ENCODE measurements at regions not wholly inside any gene's neighbourhood (a gene's known extent, or its start where the extent isn't known, plus 50 kb on each side); places are given as distances from the start of the nearest gene placed in this dataset.

DNA sequence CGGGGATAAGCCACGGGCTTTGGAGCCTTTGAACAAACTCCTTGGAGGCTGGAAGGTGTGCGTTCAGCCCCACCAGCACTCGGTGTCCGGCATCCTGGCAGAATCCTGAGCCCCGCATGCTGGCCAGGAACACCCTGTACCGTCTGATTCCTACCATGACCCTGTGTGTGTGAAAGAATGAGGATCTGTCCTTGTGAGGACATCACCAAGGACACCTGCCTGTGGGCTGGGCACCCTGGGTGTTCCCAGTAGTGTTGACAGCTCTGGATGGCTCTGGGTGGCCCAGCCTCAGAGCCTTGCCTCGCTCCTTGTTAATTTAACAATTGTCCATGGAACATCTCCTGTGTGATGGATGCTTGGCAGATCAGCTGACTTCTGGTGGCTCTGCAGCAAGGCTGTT, 234.3 kb downstream of the QKI start:
- H3K27ac ChIP-seq, result no peak overlapping the region
- H3K4me3 ChIP-seq, result no peak overlapping the region
- H3K36me3 ChIP-seq (ENCODE audit: insufficient read depth, low read length), result no peaks in the 10 kb centered on the region
- H3K9ac ChIP-seq (ENCODE audit: insufficient read length), result no peak overlapping the region
- DNase-seq (ENCODE audit: low read depth, low spot score), result no peak
- H3K9me3 ChIP-seq (ENCODE audit: low read depth, low read length), result no peaks in the 10 kb centered on the region
- no peak for TF ChIP-seq EZH2 (IDR thresholded peaks at IDR 0.05)
- no peak for TF ChIP-seq FOXP2 (optimal IDR thresholded peaks at IDR 0.05; ENCODE audit: control extremely low read depth, extremely low read length, insufficient read depth)
- TF ChIP-seq POLR2AphosphoS5 (IDR thresholded peaks at IDR 0.05; ENCODE audit: borderline replicate concordance, low read depth, low read length), result no peak

GRCh38 chr6:163647624-163648023, 233.1 kb downstream of the QKI start:
- H3K4me3 ChIP-seq, result no peak overlapping the region
- no peak overlapping the region for H3K9ac ChIP-seq (ENCODE audit: insufficient read length)
- H3K27ac ChIP-seq, result no peak overlapping the region
- H3K9me3 ChIP-seq (ENCODE audit: low read depth, low read length), result no peaks in the 10 kb centered on the region
- TF ChIP-seq POLR2AphosphoS5 (IDR thresholded peaks at IDR 0.05; ENCODE audit: borderline replicate concordance, low read depth, low read length), result no peak
- TF ChIP-seq FOXP2 (optimal IDR thresholded peaks at IDR 0.05; ENCODE audit: control extremely low read depth, extremely low read length, insufficient read depth), result no peak
- no peak for TF ChIP-seq EZH2 (IDR thresholded peaks at IDR 0.05)
- no peak for DNase-seq (ENCODE audit: low read depth, low spot score)
- H3K36me3 ChIP-seq (ENCODE audit: insufficient read depth, low read length), result no peaks in the 10 kb centered on the region

DNA sequence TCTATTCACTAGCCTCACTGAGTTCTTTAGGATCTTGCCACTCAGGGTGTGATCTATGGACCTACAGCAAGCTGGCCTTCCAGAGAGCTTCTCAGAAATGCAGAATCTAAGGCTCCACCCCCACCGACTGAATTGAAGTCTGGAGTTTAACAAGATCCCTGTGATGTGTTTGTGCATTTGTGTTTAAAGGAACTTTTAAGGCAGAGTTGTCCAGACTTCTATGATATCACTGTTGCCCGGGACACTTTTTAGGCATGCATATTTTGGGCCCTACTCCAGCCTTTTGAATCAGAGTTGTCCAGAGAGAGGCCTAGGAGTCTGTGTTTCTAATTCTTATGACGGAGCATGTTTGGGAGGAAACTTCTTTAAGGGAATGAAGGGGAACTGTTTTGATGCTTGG, 232.3 kb downstream of the QKI start:
- no peak for DNase-seq (ENCODE audit: low read depth, low spot score)
- no peaks in the 10 kb centered on the region for H3K36me3 ChIP-seq (ENCODE audit: insufficient read depth, low read length)
- H3K9me3 ChIP-seq (ENCODE audit: low read depth, low read length), result no peaks in the 10 kb centered on the region
- H3K27ac ChIP-seq, result no peak overlapping the region
- H3K9ac ChIP-seq (ENCODE audit: insufficient read length), result no peak overlapping the region
- TF ChIP-seq POLR2AphosphoS5 (IDR thresholded peaks at IDR 0.05; ENCODE audit: borderline replicate concordance, low read depth, low read length), result no peak
- no peak for TF ChIP-seq EZH2 (IDR thresholded peaks at IDR 0.05)
- TF ChIP-seq FOXP2 (optimal IDR thresholded peaks at IDR 0.05; ENCODE audit: control extremely low read depth, extremely low read length, insufficient read depth), result no peak
- no peak overlapping the region for H3K4me3 ChIP-seq

DNA sequence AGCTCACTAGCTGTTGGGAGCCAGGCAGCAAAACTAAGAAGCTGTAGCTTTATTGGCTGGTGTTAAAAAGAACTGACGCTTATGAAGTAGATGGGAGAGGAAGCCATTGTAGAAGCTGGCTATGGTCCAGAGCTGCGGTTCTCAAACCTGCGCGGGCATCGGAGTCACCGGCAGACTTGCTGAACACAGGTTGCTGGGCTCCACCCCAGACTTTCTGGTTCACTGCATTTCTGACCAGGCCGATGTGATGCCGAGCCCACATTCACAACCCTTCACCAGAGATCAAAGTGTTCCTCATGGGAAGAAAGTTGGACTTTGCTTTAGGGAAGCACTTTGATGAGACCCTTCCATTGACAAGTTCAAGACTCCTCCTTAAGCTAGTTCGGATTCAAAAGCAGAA, 231.6 kb downstream of the QKI start:
- no peak overlapping the region for H3K9ac ChIP-seq (ENCODE audit: insufficient read length)
- no peaks in the 10 kb centered on the region for H3K9me3 ChIP-seq (ENCODE audit: low read depth, low read length)
- H3K36me3 ChIP-seq (ENCODE audit: insufficient read depth, low read length), result no peaks in the 10 kb centered on the region
- H3K27ac ChIP-seq, result no peak overlapping the region
- no peak for TF ChIP-seq FOXP2 (optimal IDR thresholded peaks at IDR 0.05; ENCODE audit: control extremely low read depth, extremely low read length, insufficient read depth)
- TF ChIP-seq POLR2AphosphoS5 (IDR thresholded peaks at IDR 0.05; ENCODE audit: borderline replicate concordance, low read depth, low read length), result no peak
- TF ChIP-seq EZH2 (IDR thresholded peaks at IDR 0.05), result no peak
- no peak for DNase-seq (ENCODE audit: low read depth, low spot score)
- H3K4me3 ChIP-seq, result no peak overlapping the region

GRCh38 chr6:163645560-163645959, 231.0 kb downstream of the QKI start:
- TF ChIP-seq FOXP2 (optimal IDR thresholded peaks at IDR 0.05; ENCODE audit: control extremely low read depth, extremely low read length, insufficient read depth) (no peak), POLR2AphosphoS5 (IDR thresholded peaks at IDR 0.05; ENCODE audit: borderline replicate concordance, low read depth, low read length) (no peak), EZH2 (IDR thresholded peaks at IDR 0.05) (no peak)
- Histone ChIP-seq H3K4me3 (no peak overlapping the region), H3K36me3 (ENCODE audit: insufficient read depth, low read length) (no peaks in the 10 kb centered on the region), H3K9me3 (ENCODE audit: low read depth, low read length) (no peaks in the 10 kb centered on the region), H3K27ac (no peak overlapping the region), H3K9ac (ENCODE audit: insufficient read length) (no peak overlapping the region)
- DNase-seq (ENCODE audit: low read depth, low spot score), result no peak

DNA sequence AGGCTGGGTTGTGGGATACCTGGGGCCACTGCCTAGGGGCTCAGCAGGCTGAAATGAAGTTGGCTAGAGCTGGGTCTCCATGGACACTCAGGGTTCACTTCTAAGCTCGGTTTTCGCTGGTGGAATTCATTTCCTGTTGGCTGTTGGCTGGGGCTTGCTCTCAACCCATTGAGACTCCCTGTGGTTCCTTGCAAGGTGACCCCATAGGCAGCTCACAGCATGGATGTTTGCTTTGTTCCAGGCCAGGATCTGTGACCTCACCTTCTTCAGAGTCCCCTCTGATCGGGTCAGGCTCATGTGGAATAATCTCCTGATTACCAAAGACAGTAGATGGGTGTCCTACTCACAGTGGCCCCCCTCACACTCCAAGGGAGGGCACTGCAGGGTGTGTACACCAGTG, 229.3 kb downstream of the QKI start:
- no peak for TF ChIP-seq EZH2 (IDR thresholded peaks at IDR 0.05)
- TF ChIP-seq POLR2AphosphoS5 (IDR thresholded peaks at IDR 0.05; ENCODE audit: borderline replicate concordance, low read depth, low read length), result no peak
- TF ChIP-seq FOXP2 (optimal IDR thresholded peaks at IDR 0.05; ENCODE audit: control extremely low read depth, extremely low read length, insufficient read depth), result no peak
- Histone ChIP-seq H3K27ac (no peak overlapping the region), H3K36me3 (ENCODE audit: insufficient read depth, low read length) (no peaks in the 10 kb centered on the region), H3K4me3 (no peak overlapping the region), H3K9me3 (ENCODE audit: low read depth, low read length) (no peaks in the 10 kb centered on the region), H3K9ac (ENCODE audit: insufficient read length) (no peak overlapping the region)
- no peak for DNase-seq (ENCODE audit: low read depth, low spot score)

GRCh38 chr6:163641706-163642105, 227.2 kb downstream of the QKI start:
- no peak for DNase-seq (ENCODE audit: low read depth, low spot score)
- no peak overlapping the region for H3K27ac ChIP-seq
- TF ChIP-seq POLR2AphosphoS5 (IDR thresholded peaks at IDR 0.05; ENCODE audit: borderline replicate concordance, low read depth, low read length), result no peak
- TF ChIP-seq FOXP2 (optimal IDR thresholded peaks at IDR 0.05; ENCODE audit: control extremely low read depth, extremely low read length, insufficient read depth), result no peak
- no peak for TF ChIP-seq EZH2 (IDR thresholded peaks at IDR 0.05)
- no peak overlapping the region for H3K4me3 ChIP-seq
- no peaks in the 10 kb centered on the region for H3K9me3 ChIP-seq (ENCODE audit: low read depth, low read length)
- no peaks in the 10 kb centered on the region for H3K36me3 ChIP-seq (ENCODE audit: insufficient read depth, low read length)
- no peak overlapping the region for H3K9ac ChIP-seq (ENCODE audit: insufficient read length)

- H3K9me3 ChIP-seq (ENCODE audit: low read depth, low read length), result no peaks in the 10 kb centered on the region
- no peak for TF ChIP-seq FOXP2 (optimal IDR thresholded peaks at IDR 0.05; ENCODE audit: control extremely low read depth, extremely low read length, insufficient read depth)
- no peak for TF ChIP-seq POLR2AphosphoS5 (IDR thresholded peaks at IDR 0.05; ENCODE audit: borderline replicate concordance, low read depth, low read length)
- no peak for TF ChIP-seq EZH2 (IDR thresholded peaks at IDR 0.05)
- no peak overlapping the region for H3K4me3 ChIP-seq
- H3K36me3 ChIP-seq (ENCODE audit: insufficient read depth, low read length), result no peaks in the 10 kb centered on the region
- H3K27ac ChIP-seq, result no peak overlapping the region
- DNase-seq (ENCODE audit: low read depth, low spot score), result no peak
- H3K9ac ChIP-seq (ENCODE audit: insufficient read length), result no peak overlapping the region
These were observed 226.1 kb downstream of the QKI start for GRCh38 chr6:163640641-163641040.

GRCh38 chr6:163637524-163637923, 223.0 kb downstream of the QKI start:
- no peak overlapping the region for H3K4me3 ChIP-seq
- no peaks in the 10 kb centered on the region for H3K9me3 ChIP-seq (ENCODE audit: low read depth, low read length)
- H3K9ac ChIP-seq (ENCODE audit: insufficient read length), result no peak overlapping the region
- TF ChIP-seq FOXP2 (optimal IDR thresholded peaks at IDR 0.05; ENCODE audit: control extremely low read depth, extremely low read length, insufficient read depth) (no peak), POLR2AphosphoS5 (IDR thresholded peaks at IDR 0.05; ENCODE audit: borderline replicate concordance, low read depth, low read length) (no peak), EZH2 (IDR thresholded peaks at IDR 0.05) (no peak)
- H3K36me3 ChIP-seq (ENCODE audit: insufficient read depth, low read length), result no peaks in the 10 kb centered on the region
- no peak overlapping the region for H3K27ac ChIP-seq
- DNase-seq (ENCODE audit: low read depth, low spot score), result no peak
